Common myeloid progenitor, CD34-positive (primary cell): ENCODE measurements at regions not wholly inside any gene's neighbourhood (a gene's known extent, or its start where the extent isn't known, plus 50 kb on each side); places are given as distances from the start of the nearest gene placed in this dataset.

Experiments
- CTCF ChIA-PET: fragments of 350-600 bp; sonication (Branson Sonifier 250); formaldehyde crosslinking; loops from one replicate; lab custom pipeline; 2021; ENCODE audit warnings: antibody characterized with exemption; lab: Charles Lee
- POLR2A ChIA-PET: fragments of 350-600 bp; sonication (Branson Sonifier 250); formaldehyde crosslinking; loops from one replicate; lab custom pipeline; 2021; ENCODE audit warnings: antibody characterized with exemption; lab: Charles Lee
- DNase-seq, 3 donors: peaks; one replicate each; pipeline versions ENCODE4 v3.0.0 to v3.0.0-alpha.2; 2013
- H3K27ac ChIP-seq, 2 experiments: 1 replicate in 1 of 2; 2 replicates in 1 of 2; pipeline ENCODE4 v1.7.0; 2013; ENCODE audit warnings: inconsistent platforms in 2 of 2, low read length in 2 of 2, mild to moderate bottlenecking in 2 of 2, low read depth in 1 of 2, moderate library complexity in 1 of 2; ENCODE audit not compliant: severe bottlenecking in 2 of 2, insufficient read depth in 1 of 2, poor library complexity in 1 of 2
- H3K27me3 ChIP-seq, 5 experiments: replicated peaks in 2 of 5; 1 replicate in 3 of 5; 2 replicates in 2 of 5; pipeline versions ENCODE4 v1.6.1 to v1.7.0; 2013; ENCODE audit warnings: low read length in 4 of 5, mild to moderate bottlenecking in 2 of 5, moderate library complexity in 2 of 5, inconsistent platforms in 1 of 5; ENCODE audit not compliant: insufficient read depth in 5 of 5, control insufficient read depth in 4 of 5
- H3K36me3 ChIP-seq, 4 experiments: 1 replicate in 2 of 4; 2 replicates in 2 of 4; pipeline versions ENCODE4 v1.6.1 to v1.7.0; 2013; ENCODE audit warnings: low read length in 3 of 4, control low read depth in 1 of 4, mild to moderate bottlenecking in 1 of 4; ENCODE audit not compliant: control insufficient read depth in 4 of 4, insufficient read depth in 4 of 4
- H3K4me1 ChIP-seq, 4 experiments: 1 replicate in 3 of 4; 2 replicates in 1 of 4; pipeline versions ENCODE4 v1.6.1 to v1.7.1; 2013; ENCODE audit warnings: low read length in 3 of 4, mild to moderate bottlenecking in 3 of 4, control low read depth in 1 of 4, inconsistent platforms in 1 of 4, moderate library complexity in 1 of 4; ENCODE audit not compliant: control insufficient read depth in 4 of 4, insufficient read depth in 4 of 4; ENCODE audit errors: control extremely low read depth in 1 of 4
- H3K4me3 ChIP-seq, 7 experiments: 1 replicate in 4 of 7; 2 replicates in 3 of 7; pipeline versions ENCODE4 v1.5.1 to v1.7.0; 2013; ENCODE audit warnings: mild to moderate bottlenecking in 7 of 7, low read length in 6 of 7, moderate library complexity in 6 of 7, inconsistent platforms in 2 of 7, low read depth in 2 of 7, control low read depth in 1 of 7; ENCODE audit not compliant: insufficient read depth in 4 of 7, control insufficient read depth in 1 of 7; ENCODE audit errors: extremely low read depth in 1 of 7
- H3K9me3 ChIP-seq, 5 experiments: 1 replicate in 4 of 5; 2 replicates in 1 of 5; pipeline versions ENCODE4 v1.6.1 to v1.7.1; 2013; ENCODE audit warnings: low read length in 4 of 5, mild to moderate bottlenecking in 2 of 5, inconsistent platforms in 1 of 5, low read depth in 1 of 5, moderate library complexity in 1 of 5; ENCODE audit not compliant: control insufficient read depth in 4 of 5, insufficient read depth in 2 of 5; ENCODE audit errors: control extremely low read depth in 1 of 5
- WGBS: methylation state at CpG from one replicate; pipeline ENCODE4 v1.1.5; 2013; ENCODE audit not compliant: insufficient coverage; 5-methylcytosine and 5-hydroxymethylcytosine counted together

- no peak for DNase-seq
- ChIA-PET POLR2A (no interaction called here), CTCF (no interaction called here)
- Histone ChIP-seq H3K4me1 (no peaks in the 10 kb centered on the region), H3K27me3 (no peaks in the 10 kb centered on the region), H3K9me3 (peaks cover 0 to 3% (median 0%) of the 10 kb centered on the region in 5 experiments), H3K36me3 (no peaks in the 10 kb centered on the region), H3K4me3 (no peak overlapping the region), H3K27ac (no peak overlapping the region)
- WGBS: 95% methylated on average over 3 of the region's 4 CpGs
Observed at GRCh38 chrX:46247456-46247855, 297.8 kb downstream of the ZNF674 start.

- H3K36me3 ChIP-seq: no peaks in the 10 kb centered on the region
- peaks cover 0 to 3% (median 0%) of the 10 kb centered on the region in 5 experiments for H3K9me3 ChIP-seq
- DNase-seq: no peak
- H3K4me3 ChIP-seq: no peak overlapping the region
- POLR2A ChIA-PET: no interaction called here
- WGBS: no CpG with 5 or more reads among the region's 4 CpGs
- no peaks in the 10 kb centered on the region for H3K4me1 ChIP-seq
- no peak overlapping the region for H3K27ac ChIP-seq
- no peaks in the 10 kb centered on the region for H3K27me3 ChIP-seq
- CTCF ChIA-PET: no interaction called here
Observed at GRCh38 chrX:46244451-46244850, 300.8 kb downstream of the ZNF674 start.

- DNase-seq: no peak
- Histone ChIP-seq H3K27ac (no peak overlapping the region), H3K4me1 (no peaks in the 10 kb centered on the region), H3K4me3 (no peak overlapping the region), H3K27me3 (no peaks in the 10 kb centered on the region), H3K36me3 (no peaks in the 10 kb centered on the region), H3K9me3 (no peaks in the 10 kb centered on the region)
- CTCF ChIA-PET: no interaction called here
- POLR2A ChIA-PET: no interaction called here
- 29% methylated on average over 1 of the region's 2 CpGs for WGBS
Observed at GRCh38 chrX:46236411-46236810, 308.8 kb downstream of the ZNF674 start.

DNA sequence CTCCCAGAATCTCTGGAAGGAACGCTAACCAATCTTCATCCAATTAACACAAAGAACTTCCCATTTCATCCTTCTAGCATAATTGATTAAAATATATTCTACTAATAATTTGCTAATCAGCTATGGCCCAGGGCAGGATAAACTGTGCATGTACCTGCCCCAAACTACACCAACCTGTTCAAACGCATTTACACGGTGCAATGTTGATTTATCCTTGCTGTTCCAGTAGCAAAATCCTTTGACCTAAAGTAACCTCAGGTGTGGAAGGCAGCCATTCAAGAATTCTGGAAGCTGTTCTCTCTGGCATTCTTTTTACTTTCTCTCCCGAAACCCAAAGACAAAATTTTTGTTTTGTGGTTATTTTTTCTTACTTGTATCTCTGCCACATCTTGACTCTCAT is 309.4 kb downstream of the ZNF674 start:
- Histone ChIP-seq H3K4me3 (no peak overlapping the region), H3K36me3 (no peaks in the 10 kb centered on the region), H3K9me3 (no peaks in the 10 kb centered on the region), H3K27ac (no peak overlapping the region), H3K4me1 (no peaks in the 10 kb centered on the region), H3K27me3 (no peaks in the 10 kb centered on the region)
- no peak for DNase-seq
- 100% methylated on average over 2 of the region's 4 CpGs for WGBS
- ChIA-PET POLR2A (interaction anchor here (0.6 kb wide), 1 partner anchor 31 kb away, joined by 3 read pairs; no protein-coding TSS in a partner anchor), CTCF (no interaction called here)

- 100% methylated on average over 1 of the region's 2 CpGs for WGBS
- no peak overlapping the region for H3K27ac ChIP-seq
- H3K27me3 ChIP-seq: no peaks in the 10 kb centered on the region
- DNase-seq: no peak
- no peaks in the 10 kb centered on the region for H3K9me3 ChIP-seq
- H3K4me3 ChIP-seq: no peak overlapping the region
- ChIA-PET POLR2A (no interaction called here), CTCF (no interaction called here)
- H3K4me1 ChIP-seq: no peaks in the 10 kb centered on the region
- no peaks in the 10 kb centered on the region for H3K36me3 ChIP-seq
Observed at GRCh38 chrX:46234775-46235174, 310.4 kb downstream of the ZNF674 start.

DNA sequence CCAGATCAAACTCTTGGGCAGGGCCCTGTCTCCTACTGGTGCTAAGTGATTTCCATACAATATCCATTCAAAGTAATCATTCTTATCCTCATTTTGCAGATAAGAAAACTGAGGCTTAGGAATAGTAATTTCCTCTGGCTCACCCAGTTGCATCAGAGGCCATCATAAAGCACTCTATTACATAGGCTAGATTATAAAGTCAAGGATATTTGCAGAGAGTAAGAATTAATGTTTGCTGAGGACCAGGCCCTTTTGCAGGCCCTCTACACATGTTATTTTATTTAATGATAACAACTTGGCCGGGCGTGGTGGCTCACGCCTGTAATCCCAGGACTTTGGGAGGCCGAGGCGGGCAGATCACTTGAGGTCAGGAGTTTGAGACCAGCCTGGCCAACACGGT is 316.8 kb downstream of the ZNF674 start:
- WGBS: no CpG with 5 or more reads among the region's 6 CpGs
- H3K9me3 ChIP-seq: no peaks in the 10 kb centered on the region
- H3K4me1 ChIP-seq: no peaks in the 10 kb centered on the region
- DNase-seq: no peak
- no peak overlapping the region for H3K27ac ChIP-seq
- H3K36me3 ChIP-seq: no peaks in the 10 kb centered on the region
- ChIA-PET CTCF (no interaction called here), POLR2A (no interaction called here)
- H3K4me3 ChIP-seq: no peak overlapping the region
- H3K27me3 ChIP-seq: no peaks in the 10 kb centered on the region

DNA sequence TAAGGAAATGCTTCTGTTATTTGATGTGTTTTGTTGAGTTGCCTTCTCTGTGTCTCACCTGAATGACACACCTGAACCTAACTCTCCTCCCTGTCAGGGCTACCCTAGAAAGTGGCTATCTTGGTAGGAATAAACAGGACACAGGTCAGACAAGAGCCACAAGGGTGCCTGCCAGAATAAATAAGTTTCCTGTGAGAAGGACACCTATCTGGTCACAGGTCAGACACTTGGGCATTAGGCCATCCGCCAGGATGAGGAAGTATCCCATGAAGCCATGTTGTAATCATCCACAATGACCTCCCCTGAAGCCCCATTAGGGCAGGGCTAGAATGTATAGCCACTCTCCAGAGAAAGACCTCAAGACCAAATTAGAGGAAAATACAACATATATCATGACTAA is 318.8 kb downstream of the ZNF674 start:
- Histone ChIP-seq H3K27me3 (no peaks in the 10 kb centered on the region), H3K27ac (no peak overlapping the region), H3K4me3 (no peak overlapping the region), H3K36me3 (no peaks in the 10 kb centered on the region), H3K4me1 (no peaks in the 10 kb centered on the region), H3K9me3 (no peaks in the 10 kb centered on the region)
- no peak for DNase-seq
- ChIA-PET CTCF (no interaction called here), POLR2A (no interaction called here)
- 80% methylated on average over 1 of the region's 1 CpG for WGBS
